ENCODE measurements at regions not wholly inside any gene's neighbourhood (a gene's known extent, or its start where the extent isn't known, plus 50 kb on each side); places are given as distances from the start of the nearest gene placed in this dataset.

GRCh38 chr6:98546376-98546775 is 288.0 kb upstream of the POU3F2 start:
- TF ChIP-seq CTCF (conservative IDR thresholded peaks at IDR 0.05; ENCODE audit: low read length) = no peak
- TF ChIP-seq EZH2phosphoT487 (IDR thresholded peaks at IDR 0.05; ENCODE audit: borderline replicate concordance) = no peak
